Cardiac muscle cell (in vitro differentiated cells and primary cell): ENCODE measurements at regions not wholly inside any gene's neighbourhood (a gene's known extent, or its start where the extent isn't known, plus 50 kb on each side); places are given as distances from the start of the nearest gene placed in this dataset.

Experiments used
- DNase-seq, 2 donors: peaks; one replicate each; pipeline versions ENCODE4 v3.0.0 to v3.0.0-alpha.2; 2010 to 2017; ENCODE audit warnings: low read depth in 1 of 2, low spot score in 1 of 2
- H3K27ac ChIP-seq: fragments of 200-600 bp; sonication (generic); 2 replicates; pipeline ENCODE4 v1.5.1; 2016
- H3K27me3 ChIP-seq: fragments of 200-600 bp; sonication (generic); 2 replicates; pipeline ENCODE4 v1.6.0; 2016; ENCODE audit warnings: control low read depth
- H3K36me3 ChIP-seq: fragments of 200-600 bp; sonication (generic); 2 replicates; pipeline ENCODE4 v1.5.1; 2016; ENCODE audit warnings: control low read depth
- H3K4me1 ChIP-seq: fragments of 200-600 bp; sonication (generic); 2 replicates; pipeline ENCODE4 v1.8.1; 2017; ENCODE audit warnings: low read depth, mild to moderate bottlenecking, mixed run types
- H3K4me3 ChIP-seq: fragments of 200-600 bp; sonication (generic); 2 replicates; pipeline ENCODE4 v1.5.1; 2016; ENCODE audit warnings: mild to moderate bottlenecking
- H3K9me3 ChIP-seq: fragments of 200-600 bp; sonication (generic); 2 replicates; pipeline ENCODE4 v1.5.1; 2017; ENCODE audit warnings: low read depth, mild to moderate bottlenecking, control low read depth
- CTCF ChIP-seq: IDR thresholded peaks from 2 replicates; pipeline ENCODE4 v1.5.1; 2012; ENCODE audit warnings: low read depth, mild to moderate bottlenecking, low read length

DNA sequence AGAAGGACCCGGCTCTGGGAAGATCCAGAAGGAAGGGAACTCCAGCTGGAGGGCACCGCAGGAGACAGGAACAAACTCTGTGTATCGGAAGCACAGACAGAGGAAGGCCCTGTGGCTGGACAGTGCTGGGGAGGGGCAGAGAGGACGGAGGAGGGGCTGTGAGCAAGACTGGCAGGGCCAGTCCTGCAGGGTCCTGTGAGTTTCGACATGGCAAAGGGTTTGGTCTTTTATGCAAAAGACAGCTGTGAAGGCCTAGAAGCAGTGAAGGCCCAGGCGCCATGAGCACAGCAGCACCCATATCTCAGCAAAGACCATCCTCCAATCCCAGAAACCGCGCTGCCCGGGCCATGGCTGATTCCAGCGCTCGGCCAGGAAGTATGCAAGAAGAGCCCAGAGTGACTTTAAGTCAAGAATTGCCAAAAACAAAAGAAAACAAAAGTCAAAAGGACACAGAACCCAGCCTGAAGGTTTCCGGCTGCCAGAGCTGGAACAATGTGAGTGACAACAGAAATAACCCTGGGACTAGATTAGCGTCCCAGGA lies 126.5 kb downstream of the NCOR2 start:
- peak in 1 of 2 donors; percentile 62 for DNase-seq
- Histone ChIP-seq H3K36me3 (peaks cover 8% of the 10 kb centered on the region), H3K4me3 (no peak overlapping the region), H3K27ac (peak overlapping the region; percentile 6), H3K4me1 (no peaks in the 10 kb centered on the region), H3K9me3 (no peaks in the 10 kb centered on the region), H3K27me3 (no peaks in the 10 kb centered on the region)
- no peak for TF ChIP-seq CTCF

GRCh38 chr12:124440031-124440626 lies 127.3 kb downstream of the NCOR2 start:
- TF ChIP-seq CTCF, result no peak
- Histone ChIP-seq H3K4me1 (no peaks in the 10 kb centered on the region), H3K27me3 (no peaks in the 10 kb centered on the region), H3K4me3 (no peak overlapping the region), H3K27ac (peak overlapping the region; percentile 51), H3K9me3 (no peaks in the 10 kb centered on the region), H3K36me3 (peaks cover 4% of the 10 kb centered on the region)
- DNase-seq, result no peak

DNA sequence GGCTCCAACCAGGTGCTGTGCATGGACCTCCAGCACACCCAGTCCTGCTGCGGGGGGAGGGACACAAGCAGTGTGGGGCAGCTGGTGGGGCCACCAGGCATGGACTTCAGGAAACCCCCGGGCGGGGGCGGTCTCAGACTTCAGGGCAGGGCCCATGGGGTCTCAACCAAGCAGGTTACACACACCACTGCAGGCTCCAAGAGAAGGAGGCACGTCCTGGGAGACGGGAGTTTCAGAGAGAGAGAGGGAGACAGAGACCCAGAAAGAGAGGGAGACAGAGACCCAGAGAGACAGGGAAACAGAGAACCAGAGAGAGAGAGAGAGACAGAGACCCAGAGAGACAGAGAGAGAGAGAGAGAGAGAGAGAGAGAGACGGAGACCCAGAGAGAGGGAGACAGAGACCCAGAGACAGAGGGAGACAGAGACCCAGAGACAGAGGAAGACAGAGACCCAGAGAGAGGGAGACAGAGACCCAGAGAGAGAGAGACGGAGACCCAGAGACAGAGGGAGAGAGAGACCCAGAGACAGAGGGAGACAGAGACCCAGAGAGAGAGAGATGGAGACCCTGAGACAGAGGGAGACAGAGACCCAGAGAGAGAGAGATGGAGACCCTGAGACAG lies 128.9 kb downstream of the NCOR2 start:
- DNase-seq, result no peak
- Histone ChIP-seq H3K36me3 (peaks cover under 1% of the 10 kb centered on the region), H3K27ac (peak overlapping the region; percentile 58), H3K9me3 (no peaks in the 10 kb centered on the region), H3K27me3 (no peaks in the 10 kb centered on the region), H3K4me3 (no peak overlapping the region), H3K4me1 (no peaks in the 10 kb centered on the region)
- TF ChIP-seq CTCF, result no peak

DNA sequence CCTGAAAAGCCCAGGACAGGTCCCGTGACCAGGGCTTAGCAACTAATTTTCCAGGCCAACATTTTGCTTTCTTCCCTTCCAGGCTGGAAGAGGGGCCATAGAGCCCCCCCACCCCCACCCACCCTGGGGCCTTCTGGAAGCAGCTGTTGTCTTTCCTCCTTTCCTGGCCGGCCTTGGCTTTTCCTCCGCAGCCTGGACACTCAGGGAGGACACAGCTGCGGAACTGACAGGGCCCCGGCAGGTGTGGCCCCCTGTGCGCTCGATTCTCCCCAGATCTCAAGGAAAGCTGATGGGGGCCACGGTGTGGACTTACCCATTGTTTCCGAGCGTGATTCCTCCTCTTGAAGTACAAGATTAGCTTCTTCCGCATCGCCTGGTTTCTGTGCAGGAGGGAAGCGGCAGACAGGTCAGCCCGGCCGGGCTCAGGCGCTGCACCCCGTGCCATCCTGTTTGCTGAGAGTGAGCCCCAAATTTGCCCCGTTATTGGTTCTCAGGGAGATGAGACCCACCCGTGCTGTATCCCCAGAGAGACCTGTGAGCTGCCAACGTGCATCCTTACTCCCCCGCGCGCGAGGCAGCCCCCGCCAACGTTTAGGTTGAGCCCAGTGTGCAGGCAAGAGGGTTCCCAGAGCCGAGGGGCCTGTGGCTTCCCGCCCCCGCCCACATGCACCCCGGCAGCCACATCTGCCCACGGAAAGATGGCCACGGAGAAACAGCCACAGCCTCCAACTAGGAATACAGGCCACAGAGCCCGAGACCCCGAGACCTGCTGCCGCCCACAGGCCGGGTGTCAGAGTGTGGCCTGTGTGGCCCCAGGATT lies 129.6 kb downstream of the NCOR2 start:
- Histone ChIP-seq H3K4me1 (no peaks in the 10 kb centered on the region), H3K27ac (peak overlapping the region; percentile 58), H3K4me3 (no peak overlapping the region), H3K9me3 (no peaks in the 10 kb centered on the region), H3K36me3 (no peaks in the 10 kb centered on the region), H3K27me3 (no peaks in the 10 kb centered on the region)
- DNase-seq, result no peak
- no peak for TF ChIP-seq CTCF

- H3K27me3 ChIP-seq, result no peaks in the 10 kb centered on the region
- no peaks in the 10 kb centered on the region for H3K4me1 ChIP-seq
- H3K9me3 ChIP-seq, result no peaks in the 10 kb centered on the region
- no peak for DNase-seq
- no peaks in the 10 kb centered on the region for H3K36me3 ChIP-seq
- peak overlapping the region; percentile 58 for H3K27ac ChIP-seq
- H3K4me3 ChIP-seq, result no peak overlapping the region
- TF ChIP-seq CTCF, result no peak
Observed at GRCh38 chr12:124437121-124437520, 130.3 kb downstream of the NCOR2 start.
